Activated B cell treated with CpG ODN at 0.5 μM for 24 hours (primary cell): ENCODE measurements at regions not wholly inside any gene's neighbourhood (a gene's known extent, or its start where the extent isn't known, plus 50 kb on each side); places are given as distances from the start of the nearest gene placed in this dataset.

Source experiments
- ATAC-seq: fragments of 200-7000 bp; cut with Tn5 transposase; one replicate; pipeline ENCODE4 v1.10.0; 2021; ENCODE audit warnings: low read depth, mild to moderate bottlenecking, moderate library complexity
- CTCF ChIA-PET: fragments of 350-600 bp; sonication (Branson Sonifier 250); formaldehyde crosslinking; loops from one replicate; lab custom pipeline; 2021; ENCODE audit warnings: antibody characterized with exemption; lab: Charles Lee
- POLR2A ChIA-PET: fragments of 350-600 bp; sonication (Branson Sonifier 250); formaldehyde crosslinking; loops from one replicate; lab custom pipeline; 2021; ENCODE audit warnings: antibody characterized with exemption; lab: Charles Lee
- DNase-seq: peaks from one replicate; pipeline ENCODE4 v3.0.0; 2022
- H3K27ac Mint-ChIP-seq: one replicate; pipeline ENCODE4 v1.8.0; 2020; ENCODE audit warnings: mixed read lengths
- H3K27me3 Mint-ChIP-seq: one replicate; pipeline ENCODE4 v1.8.0; 2021; ENCODE audit warnings: mixed read lengths
- H3K36me3 Mint-ChIP-seq: one replicate; pipeline ENCODE4 v1.8.0; 2021; ENCODE audit warnings: low read depth, mixed read lengths
- H3K4me1 Mint-ChIP-seq: one replicate; pipeline ENCODE4 v1.8.0; 2021; ENCODE audit warnings: mixed read lengths
- H3K4me3 Mint-ChIP-seq: one replicate; pipeline ENCODE4 v1.8.0; 2020; ENCODE audit warnings: mild to moderate bottlenecking, mixed read lengths
- H3K9me3 Mint-ChIP-seq: one replicate; pipeline ENCODE4 v1.8.0; 2020; ENCODE audit warnings: mixed read lengths
- CTCF ChIP-seq: fragments of 200-600 bp; IDR thresholded peaks from one replicate; pipeline ENCODE4 v1.8.0; 2022; ENCODE audit warnings: antibody characterized with exemption, mild to moderate bottlenecking
- intact Hi-C: fragments of 100-400 bp; cut with micrococcal nuclease; formaldehyde crosslinking; loops from one replicate; pipeline ENCODE4 v1.15.1; 2024

- ChIA-PET POLR2A (no interaction called here), CTCF (no interaction called here)
- no peak for TF ChIP-seq CTCF
- Mint-ChIP-seq H3K27ac (no peak overlapping the region), H3K4me3 (no peak overlapping the region), H3K4me1 (no peaks in the 10 kb centered on the region), H3K27me3 (no peaks in the 10 kb centered on the region), H3K36me3 (no peaks in the 10 kb centered on the region), H3K9me3 (no peaks in the 10 kb centered on the region)
- intact Hi-C loops: no loop called here
- ATAC-seq: no peak
- no peak for DNase-seq
Measured at GRCh38 chr18:60508108-60508507, 135.5 kb upstream of the MC4R start.

- Mint-ChIP-seq H3K4me1 (no peaks in the 10 kb centered on the region), H3K27ac (no peak overlapping the region), H3K36me3 (no peaks in the 10 kb centered on the region), H3K4me3 (no peak overlapping the region), H3K9me3 (no peaks in the 10 kb centered on the region), H3K27me3 (peaks cover 4% of the 10 kb centered on the region)
- POLR2A ChIA-PET: no interaction called here
- DNase-seq (no peak), ATAC-seq (no peak)
- no peak for TF ChIP-seq CTCF
- intact Hi-C loops: no loop called here
- CTCF ChIA-PET: no interaction called here
Measured at GRCh38 chr18:60534538-60534937, 162.0 kb upstream of the MC4R start.

- CTCF ChIA-PET: no interaction called here
- POLR2A ChIA-PET: no interaction called here
- Mint-ChIP-seq H3K9me3 (no peaks in the 10 kb centered on the region), H3K27me3 (peaks cover 4% of the 10 kb centered on the region), H3K36me3 (no peaks in the 10 kb centered on the region), H3K4me1 (no peaks in the 10 kb centered on the region), H3K4me3 (no peak overlapping the region), H3K27ac (no peak overlapping the region)
- intact Hi-C loops: no loop called here
- DNase-seq: no peak
- no peak for ATAC-seq
- TF ChIP-seq CTCF: no peak
Measured at GRCh38 chr18:60537074-60537473, 164.5 kb upstream of the MC4R start.

- POLR2A ChIA-PET: no interaction called here
- DNase-seq (no peak), ATAC-seq (no peak)
- Mint-ChIP-seq H3K27ac (no peak overlapping the region), H3K27me3 (peaks cover 4% of the 10 kb centered on the region), H3K4me3 (no peak overlapping the region), H3K9me3 (no peaks in the 10 kb centered on the region), H3K4me1 (no peaks in the 10 kb centered on the region), H3K36me3 (no peaks in the 10 kb centered on the region)
- TF ChIP-seq CTCF: no peak
- CTCF ChIA-PET: no interaction called here
- intact Hi-C loops: no loop called here
Measured at GRCh38 chr18:60538891-60539290, 166.3 kb upstream of the MC4R start.

GRCh38 chr18:60541661-60542060 lies 169.1 kb upstream of the MC4R start:
- no peak for DNase-seq
- H3K27me3 Mint-ChIP-seq: peaks cover 4% of the 10 kb centered on the region
- H3K27ac Mint-ChIP-seq: no peak overlapping the region
- no peak overlapping the region for H3K4me3 Mint-ChIP-seq
- no peaks in the 10 kb centered on the region for H3K4me1 Mint-ChIP-seq
- ChIA-PET POLR2A (interaction anchor here (0.6 kb wide), 1 partner anchor 552 kb away, joined by 3 read pairs; no protein-coding TSS in a partner anchor), CTCF (no interaction called here)
- no peaks in the 10 kb centered on the region for H3K36me3 Mint-ChIP-seq
- intact Hi-C loops: no loop called here
- no peak for TF ChIP-seq CTCF
- no peak for ATAC-seq
- no peaks in the 10 kb centered on the region for H3K9me3 Mint-ChIP-seq
